ENCODE measurements at regions not wholly inside any gene's neighbourhood (a gene's known extent, or its start where the extent isn't known, plus 50 kb on each side); places are given as distances from the start of the nearest gene placed in this dataset.

- TF ChIP-seq POLR2A (IDR thresholded peaks at IDR 0.05) (no peak), POLR2AphosphoS5 (IDR thresholded peaks at IDR 0.05; ENCODE audit: insufficient read depth in 1 of 2, low read depth in 1 of 2) (no peak), CTCF (IDR thresholded peaks at IDR 0.05) (no peak)
- DNase-seq (ENCODE audit: extremely low spot score in 2 of 2), result no peak
- intact Hi-C loops (cut with DNase I), result no loop called here
Measured at GRCh38 chr2:181305301-181306123, 151.7 kb upstream of the ITGA4 start.

GRCh38 chr2:181306785-181307184 lies 150.4 kb upstream of the ITGA4 start:
- H3K27me3 ChIP-seq, result no peaks in the 10 kb centered on the region
- H3K9me3 ChIP-seq, result no peaks in the 10 kb centered on the region
- DNase-seq (ENCODE audit: extremely low spot score in 2 of 2), result no peak
- TF ChIP-seq POLR2A (IDR thresholded peaks at IDR 0.05), result no peak
- TF ChIP-seq CTCF (IDR thresholded peaks at IDR 0.05), result no peak
- no peak for TF ChIP-seq POLR2AphosphoS5 (IDR thresholded peaks at IDR 0.05; ENCODE audit: insufficient read depth in 1 of 2, low read depth in 1 of 2)
- H3K36me3 ChIP-seq, result no peaks in the 10 kb centered on the region
- H3K4me1 ChIP-seq, result peaks cover 13% of the 10 kb centered on the region
- H3K4me3 ChIP-seq, result no peak overlapping the region
- intact Hi-C loops (cut with DNase I), result no loop called here
- H3K27ac ChIP-seq, result no peak overlapping the region

More at GRCh38 chr2:181305301-181306123, 151.7 kb upstream of the ITGA4 start:
- Histone ChIP-seq H3K27me3 (no peaks in the 10 kb centered on the region), H3K4me1 (peaks cover 13% of the 10 kb centered on the region), H3K27ac (no peak overlapping the region), H3K36me3 (no peaks in the 10 kb centered on the region), H3K9me3 (no peaks in the 10 kb centered on the region), H3K4me3 (no peak overlapping the region)

- H3K4me3 ChIP-seq, result no peak overlapping the region
- intact Hi-C loops (cut with DNase I), result no loop called here
- peak overlapping the region; percentile 9 for H3K27ac ChIP-seq
- no peak for DNase-seq (ENCODE audit: extremely low spot score in 2 of 2)
- peaks cover 13% of the 10 kb centered on the region for H3K4me1 ChIP-seq
- H3K9me3 ChIP-seq, result no peaks in the 10 kb centered on the region
- TF ChIP-seq POLR2A (IDR thresholded peaks at IDR 0.05), result no peak
- no peak for TF ChIP-seq CTCF (IDR thresholded peaks at IDR 0.05)
- TF ChIP-seq POLR2AphosphoS5 (IDR thresholded peaks at IDR 0.05; ENCODE audit: insufficient read depth in 1 of 2, low read depth in 1 of 2), result no peak
- H3K27me3 ChIP-seq, result no peaks in the 10 kb centered on the region
- no peaks in the 10 kb centered on the region for H3K36me3 ChIP-seq
Measured at GRCh38 chr2:181307203-181307991, 149.8 kb upstream of the ITGA4 start.

- TF ChIP-seq CTCF (IDR thresholded peaks at IDR 0.05) (no peak), POLR2AphosphoS5 (IDR thresholded peaks at IDR 0.05; ENCODE audit: insufficient read depth in 1 of 2, low read depth in 1 of 2) (no peak), POLR2A (IDR thresholded peaks at IDR 0.05) (no peak)
Measured at GRCh38 chr2:181308766-181309515, 148.2 kb upstream of the ITGA4 start.

More at GRCh38 chr2:181308766-181309515, 148.2 kb upstream of the ITGA4 start:
- H3K4me3 ChIP-seq, result no peak overlapping the region
- peaks cover 13% of the 10 kb centered on the region for H3K4me1 ChIP-seq
- H3K27ac ChIP-seq, result no peak overlapping the region
- H3K27me3 ChIP-seq, result no peaks in the 10 kb centered on the region
- intact Hi-C loops (cut with DNase I), result no loop called here
- no peaks in the 10 kb centered on the region for H3K36me3 ChIP-seq
- no peak for DNase-seq (ENCODE audit: extremely low spot score in 2 of 2)
- H3K9me3 ChIP-seq, result no peaks in the 10 kb centered on the region

Measured in vagina (tissue), 2 donors.